K562 (cell line): ENCODE measurements at regions not wholly inside any gene's neighbourhood (a gene's known extent, or its start where the extent isn't known, plus 50 kb on each side); places are given as distances from the start of the nearest gene placed in this dataset.

Experiments used
- ATAC-seq: fragments of 200-7000 bp; cut with Tn5 transposase; 3 replicates; pipeline ENCODE4 v1.9.1; 2020; ENCODE audit warnings: moderate library complexity
- BruUV-seq: library from RNA; stranded (reverse); fragments of 400-500 nt; replicated peaks from 2 replicates; lab custom pipeline; 2021; lab: Mats Ljungman, UMichigan
- CTCF ChIA-PET: fragments of 300-600 bp; formaldehyde crosslinking; extraction: SDS; loops from one replicate; lab custom pipeline; 2021; ENCODE audit warnings: low intra/inter-chr PET ratio; lab: Yijun Ruan, JAX
- POLR2A ChIA-PET: fragments of 300-600, 350-650 bp; sonication (Branson Sonifier 250); formaldehyde crosslinking; extraction: SDS; loops from one replicate; lab custom pipeline; 2021; ENCODE audit warnings: antibody characterized with exemption, inconsistent platforms; lab: Yijun Ruan, JAX
- DNase-seq, 4 experiments: peaks; one replicate each; pipeline versions ENCODE4 v3.0.0 to v3.0.0-alpha.2; 2011 to 2018; ENCODE audit warnings: low spot score in 3 of 4, mixed read lengths in 3 of 4; ENCODE audit errors: extremely low read depth in 1 of 4
- FAIRE-seq: peaks from 2 replicates; lab custom pipeline; 2011; peaks lifted over from hg19 to GRCh38; lab: Jason Lieb, UNC
- H2AFZ ChIP-seq: 2 replicates; pipeline ENCODE4 v1.6.0; 2011; ENCODE audit warnings: low read depth, low read length, control low read depth, inconsistent platforms
- H3K27ac ChIP-seq: fragments of 200-600 bp; 3 replicates; pipeline ENCODE4 v1.8.0; 2011; ENCODE audit warnings: low read depth, mild to moderate bottlenecking, control low read depth, inconsistent platforms, low read length, moderate library complexity, mixed read lengths; ENCODE audit errors: extremely low read depth
- H3K27me3 ChIP-seq, 2 experiments: fragments of 300-600 bp in 1 of 2; 2 replicates in 1 of 2; 3 replicates in 1 of 2; pipeline versions ENCODE4 v1.6.0 to v1.8.0; 2011; ENCODE audit warnings: inconsistent platforms in 2 of 2, low read length in 2 of 2, mild to moderate bottlenecking in 1 of 2, mixed read lengths in 1 of 2, moderate library complexity in 1 of 2; ENCODE audit not compliant: control insufficient read depth in 2 of 2, insufficient read depth in 2 of 2
- H3K36me3 ChIP-seq: fragments of 300-600 bp; 3 replicates; pipeline ENCODE4 v1.8.0; 2011; ENCODE audit warnings: mild to moderate bottlenecking, low read length, inconsistent platforms; ENCODE audit not compliant: control insufficient read depth, insufficient read depth
- H3K4me1 ChIP-seq, 2 experiments: fragments of 200-600 bp in 1 of 2; replicated peaks in 1 of 2; 2 replicates in 1 of 2; 3 replicates in 1 of 2; pipeline versions ENCODE4 v1.5.1 to v1.8.0; 2011; ENCODE audit warnings: inconsistent platforms in 2 of 2, low read length in 2 of 2, mild to moderate bottlenecking in 1 of 2, mixed read lengths in 1 of 2, moderate library complexity in 1 of 2; ENCODE audit not compliant: control insufficient read depth in 2 of 2, insufficient read depth in 2 of 2
- H3K4me2 ChIP-seq: 2 replicates; pipeline ENCODE4 v1.6.1; 2011; ENCODE audit warnings: low read length, control low read depth, inconsistent platforms, mixed read lengths; ENCODE audit not compliant: insufficient read depth
- H3K4me3 ChIP-seq: fragments of 200-600 bp; sonication (generic), shearing (Covaris generic); 2 replicates; pipeline ENCODE4 v1.5.1; 2016; ENCODE audit warnings: control low read depth, inconsistent platforms
- H3K79me2 ChIP-seq: fragments of 200-600 bp; 3 replicates; pipeline ENCODE4 v1.8.0; 2011; ENCODE audit warnings: low read length, inconsistent platforms; ENCODE audit not compliant: control insufficient read depth, insufficient read depth
- H3K9ac ChIP-seq, 2 experiments: 2 replicates each; pipeline versions ENCODE4 v1.6.0 to v1.6.1; 2011; ENCODE audit warnings: low read depth in 2 of 2, low read length in 2 of 2, control low read depth in 1 of 2, inconsistent platforms in 1 of 2, mild to moderate bottlenecking in 1 of 2, mixed read lengths in 1 of 2; ENCODE audit not compliant: insufficient read depth in 1 of 2
- H3K9me1 ChIP-seq: one replicate; pipeline ENCODE4 v1.6.0; 2011; ENCODE audit warnings: inconsistent platforms, mild to moderate bottlenecking, low read length, moderate library complexity; ENCODE audit not compliant: control insufficient read depth, insufficient read depth
- H3K9me3 ChIP-seq: replicated peaks from 2 replicates; pipeline ENCODE4 v1.5.1; 2011; ENCODE audit warnings: low read depth, low read length, inconsistent platforms; ENCODE audit not compliant: control insufficient read depth, insufficient read depth
- H4K20me1 ChIP-seq: replicated peaks from 2 replicates; pipeline ENCODE4 v1.6.1; 2011; ENCODE audit warnings: low read length, inconsistent platforms, mixed read lengths; ENCODE audit not compliant: control insufficient read depth, insufficient read depth
- CREB3L1 ChIP-seq: fragments of 450-650 bp; IDR thresholded peaks from 2 replicates; pipeline ENCODE4 v1.6.1; 2014; ENCODE audit warnings: low read depth, mild to moderate bottlenecking, moderate library complexity, borderline replicate concordance
- HDAC1 ChIP-seq, 2 experiments: fragments of 450-650 bp; IDR thresholded peaks; 2 replicates each; pipeline ENCODE4 v1.6.1; 2016 to 2017; ENCODE audit warnings: inconsistent platforms in 1 of 2, mild to moderate bottlenecking in 1 of 2, moderate library complexity in 1 of 2
- HSF4 ChIP-seq: fragments of 250-450 bp; sonication (Bioruptor Pico); IDR thresholded peaks from 2 replicates; pipeline ENCODE4 v2.1.2; 2022; ENCODE audit warnings: mild to moderate bottlenecking, moderate library complexity, borderline replicate concordance
- MECOM ChIP-seq: fragments of 250-450 bp; sonication (Bioruptor Pico); IDR thresholded peaks from 2 replicates; pipeline ENCODE4 v1.8.0; 2022; ENCODE audit warnings: inconsistent platforms
- MEF2A ChIP-seq: IDR thresholded peaks from 2 replicates; pipeline ENCODE4 v1.6.1; 2011; ENCODE audit warnings: low read depth, mild to moderate bottlenecking, low read length, moderate library complexity; ENCODE audit not compliant: control insufficient read depth
- SNAPC5 ChIP-seq: fragments of 250-450 bp; sonication (Bioruptor Pico); IDR thresholded peaks from 2 replicates; pipeline ENCODE4 v1.8.0; 2021; ENCODE audit warnings: moderate library complexity, mild to moderate bottlenecking, inconsistent platforms
- YBX1 ChIP-seq: fragments of 450-650 bp; IDR thresholded peaks from 2 replicates; pipeline ENCODE4 v1.7.1; 2016; ENCODE audit warnings: mild to moderate bottlenecking
- ZNF561 ChIP-seq: fragments of 450-650 bp; formaldehyde crosslinking; conservative IDR thresholded peaks from 2 replicates; pipeline ENCODE4 v1.4.0; 2020; ENCODE audit warnings: mild to moderate bottlenecking, moderate library complexity
- ZNF589 ChIP-seq: fragments of 200-800 bp; sonication (Bioruptor generic); IDR thresholded peaks from 2 replicates; pipeline ENCODE4 v1.6.1; 2016; ENCODE audit warnings: low read depth, missing genetic modification characterization, missing compliant biosample characterization
- ZNF764 ChIP-seq: fragments of 250-450 bp; sonication (Bioruptor Pico); IDR thresholded peaks from 2 replicates; pipeline ENCODE4 v1.4.0; 2020; ENCODE audit warnings: low read depth, mild to moderate bottlenecking, moderate library complexity
- WGBS: fragments of 100-300 bp; shearing (Covaris generic); methylation state at CpG from one replicate; pipeline ENCODE4 v1.1.6; 2016; ENCODE audit warnings: low coverage, mixed read lengths; ENCODE audit not compliant: insufficient coverage; ENCODE audit errors: missing lambda C conversion rate; 5-methylcytosine and 5-hydroxymethylcytosine counted together
- in situ Hi-C: fragments of 300-500 bp; cut with MboI; formaldehyde crosslinking; loops from 4 replicates; pipeline ENCODE4 v1.15.0; 2018; ENCODE audit warnings: inconsistent platforms, mixed read lengths
- intact Hi-C: fragments of 100-400 bp; cut with micrococcal nuclease; formaldehyde crosslinking; loops from 2 replicates; pipeline ENCODE4 v1.14.2; 2022
- TF ChIP-seq, protein P1 (sequence below): fragments of 250-450 bp; sonication (Bioruptor Pico); IDR thresholded peaks from 2 replicates; pipeline ENCODE4 v1.5.1; 2021; ENCODE audit warnings: mild to moderate bottlenecking
- TF ChIP-seq, protein P2 (sequence below): fragments of 450-650 bp; IDR thresholded peaks from 2 replicates; pipeline ENCODE4 v1.6.1; 2016; ENCODE audit warnings: low read depth, mild to moderate bottlenecking, moderate library complexity
- TF ChIP-seq, protein P3 (sequence below): sonication (generic); formaldehyde crosslinking; IDR thresholded peaks from 2 replicates; pipeline ENCODE4 v1.8.0; 2022; ENCODE audit warnings: mild to moderate bottlenecking, missing genetic modification reagents

DNA sequence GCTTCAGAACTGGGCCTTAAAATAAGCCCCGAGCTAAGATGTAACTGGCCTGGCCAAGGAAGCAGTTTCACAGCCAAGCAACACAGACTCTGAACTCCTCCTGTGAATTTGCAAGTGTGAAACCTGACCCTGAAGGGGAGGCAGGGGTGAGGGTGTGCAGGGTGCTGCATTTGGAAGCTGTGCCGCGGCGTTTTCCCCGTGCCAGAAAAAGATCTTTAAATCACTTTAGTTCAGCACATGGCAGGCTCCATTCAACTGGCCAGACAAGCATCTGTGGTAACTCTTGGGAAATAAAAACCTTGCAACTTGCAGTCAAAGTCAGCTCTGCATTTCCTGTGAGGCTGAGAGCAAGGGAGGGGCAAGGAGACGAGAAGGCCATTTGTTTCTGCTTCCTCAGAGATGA is 209.3 kb upstream of the SOX11 start:
- Histone ChIP-seq H3K9ac (no peak overlapping the region), H3K36me3 (no peaks in the 10 kb centered on the region), H3K9me1 (no peaks in the 10 kb centered on the region), H3K4me2 (no peak overlapping the region), H3K4me1 (no peaks in the 10 kb centered on the region), H2AFZ (no peak overlapping the region), H4K20me1 (no peaks in the 10 kb centered on the region), H3K27me3 (no peaks in the 10 kb centered on the region), H3K9me3 (no peaks in the 10 kb centered on the region), H3K4me3 (no peak overlapping the region), H3K27ac (no peak overlapping the region), H3K79me2 (no peaks in the 10 kb centered on the region)
- no peak for DNase-seq
- in situ Hi-C loops (no loop called here), intact Hi-C loops (no loop called here)
- ChIA-PET POLR2A (no interaction called here), CTCF (no interaction called here)
- 0% methylated on average over 6 of the region's 6 CpGs for WGBS
- TF ChIP-seq MEF2A (no peak), YBX1 (no peak), HSF4 (CRISPR knock-in tag) (no peak), CREB3L1 (no peak), HDAC1 (IDR thresholded peaks at IDR 0.05) (no peak), ZNF561 (no peak), MECOM (no peak), SNAPC5 (CRISPR knock-in tag) (no peak), ZNF589 (CRISPR knock-in tag) (no peak), ZNF764 (no peak)
- TF ChIP-seq, protein P1, sequence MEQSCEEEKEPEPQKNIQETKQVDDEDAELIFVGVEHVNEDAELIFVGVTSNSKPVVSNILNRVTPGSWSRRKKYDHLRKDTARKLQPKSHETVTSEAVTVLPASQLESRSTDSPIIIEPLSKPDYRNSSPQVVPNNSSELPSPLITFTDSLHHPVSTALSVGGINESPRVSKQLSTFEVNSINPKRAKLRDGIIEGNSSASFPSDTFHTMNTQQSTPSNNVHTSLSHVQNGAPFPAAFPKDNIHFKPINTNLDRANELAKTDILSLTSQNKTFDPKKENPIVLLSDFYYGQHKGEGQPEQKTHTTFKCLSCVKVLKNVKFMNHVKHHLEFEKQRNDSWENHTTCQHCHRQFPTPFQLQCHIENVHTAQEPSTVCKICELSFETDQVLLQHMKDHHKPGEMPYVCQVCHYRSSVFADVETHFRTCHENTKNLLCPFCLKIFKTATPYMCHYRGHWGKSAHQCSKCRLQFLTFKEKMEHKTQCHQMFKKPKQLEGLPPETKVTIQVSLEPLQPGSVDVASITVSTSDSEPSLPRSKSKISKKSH (CRISPR knock-in tag) = no peak
- TF ChIP-seq, protein P2, sequence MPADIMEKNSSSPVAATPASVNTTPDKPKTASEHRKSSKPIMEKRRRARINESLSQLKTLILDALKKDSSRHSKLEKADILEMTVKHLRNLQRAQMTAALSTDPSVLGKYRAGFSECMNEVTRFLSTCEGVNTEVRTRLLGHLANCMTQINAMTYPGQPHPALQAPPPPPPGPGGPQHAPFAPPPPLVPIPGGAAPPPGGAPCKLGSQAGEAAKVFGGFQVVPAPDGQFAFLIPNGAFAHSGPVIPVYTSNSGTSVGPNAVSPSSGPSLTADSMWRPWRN = no peak
- TF ChIP-seq, protein P3, sequence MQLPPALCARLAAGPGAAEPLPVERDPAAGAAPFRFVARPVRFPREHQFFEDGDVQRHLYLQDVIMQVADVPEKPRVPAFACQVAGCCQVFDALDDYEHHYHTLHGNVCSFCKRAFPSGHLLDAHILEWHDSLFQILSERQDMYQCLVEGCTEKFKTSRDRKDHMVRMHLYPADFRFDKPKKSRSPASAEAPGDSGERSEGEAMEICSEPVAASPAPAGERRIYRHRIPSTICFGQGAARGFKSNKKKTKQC (CRISPR knock-in tag) = no peak
- TF ChIP-seq, all 486 proteins: peak for 0
- ATAC-seq (no peak), FAIRE-seq (no peak)
- BruUV-seq = no TSS peak
